Epithelial cell of proximal tubule (primary cell): ENCODE measurements at regions not wholly inside any gene's neighbourhood (a gene's known extent, or its start where the extent isn't known, plus 50 kb on each side); places are given as distances from the start of the nearest gene placed in this dataset.

Source experiments
- DNase-seq: peaks from one replicate; pipeline ENCODE4 v3.0.0-alpha.2; 2011; ENCODE audit warnings: low read depth
- H3K4me3 ChIP-seq: 2 replicates; pipeline ENCODE4 v1.5.1; 2011; ENCODE audit warnings: low read depth, mild to moderate bottlenecking, low read length
- TF ChIP-seq, protein P1 (sequence below): conservative IDR thresholded peaks from 2 replicates; pipeline ENCODE4 v1.5.1; 2012; ENCODE audit warnings: low read depth, mild to moderate bottlenecking, low read length

DNA sequence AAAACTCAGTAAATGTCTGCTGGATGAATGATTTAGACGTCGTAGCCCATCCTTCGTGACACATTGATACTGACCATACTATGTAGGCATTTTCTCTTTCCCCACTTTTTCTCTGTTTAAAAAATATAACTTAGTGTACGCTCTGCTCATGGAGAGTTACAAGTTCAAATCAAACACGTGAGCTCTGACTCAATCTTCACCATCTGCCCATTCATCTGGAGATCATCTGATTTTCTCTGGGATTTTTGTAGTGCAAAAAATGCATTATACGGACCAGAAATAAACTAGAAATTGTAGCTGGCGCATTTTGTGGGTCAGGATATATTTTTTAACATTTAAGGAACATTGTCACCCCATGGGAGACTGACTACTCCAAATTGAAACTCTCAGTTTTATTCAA, 124.7 kb upstream of the FAM9B start:
- TF ChIP-seq, protein P1, sequence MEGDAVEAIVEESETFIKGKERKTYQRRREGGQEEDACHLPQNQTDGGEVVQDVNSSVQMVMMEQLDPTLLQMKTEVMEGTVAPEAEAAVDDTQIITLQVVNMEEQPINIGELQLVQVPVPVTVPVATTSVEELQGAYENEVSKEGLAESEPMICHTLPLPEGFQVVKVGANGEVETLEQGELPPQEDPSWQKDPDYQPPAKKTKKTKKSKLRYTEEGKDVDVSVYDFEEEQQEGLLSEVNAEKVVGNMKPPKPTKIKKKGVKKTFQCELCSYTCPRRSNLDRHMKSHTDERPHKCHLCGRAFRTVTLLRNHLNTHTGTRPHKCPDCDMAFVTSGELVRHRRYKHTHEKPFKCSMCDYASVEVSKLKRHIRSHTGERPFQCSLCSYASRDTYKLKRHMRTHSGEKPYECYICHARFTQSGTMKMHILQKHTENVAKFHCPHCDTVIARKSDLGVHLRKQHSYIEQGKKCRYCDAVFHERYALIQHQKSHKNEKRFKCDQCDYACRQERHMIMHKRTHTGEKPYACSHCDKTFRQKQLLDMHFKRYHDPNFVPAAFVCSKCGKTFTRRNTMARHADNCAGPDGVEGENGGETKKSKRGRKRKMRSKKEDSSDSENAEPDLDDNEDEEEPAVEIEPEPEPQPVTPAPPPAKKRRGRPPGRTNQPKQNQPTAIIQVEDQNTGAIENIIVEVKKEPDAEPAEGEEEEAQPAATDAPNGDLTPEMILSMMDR = no peak
- no peak for DNase-seq
- no peak overlapping the region for H3K4me3 ChIP-seq

DNA sequence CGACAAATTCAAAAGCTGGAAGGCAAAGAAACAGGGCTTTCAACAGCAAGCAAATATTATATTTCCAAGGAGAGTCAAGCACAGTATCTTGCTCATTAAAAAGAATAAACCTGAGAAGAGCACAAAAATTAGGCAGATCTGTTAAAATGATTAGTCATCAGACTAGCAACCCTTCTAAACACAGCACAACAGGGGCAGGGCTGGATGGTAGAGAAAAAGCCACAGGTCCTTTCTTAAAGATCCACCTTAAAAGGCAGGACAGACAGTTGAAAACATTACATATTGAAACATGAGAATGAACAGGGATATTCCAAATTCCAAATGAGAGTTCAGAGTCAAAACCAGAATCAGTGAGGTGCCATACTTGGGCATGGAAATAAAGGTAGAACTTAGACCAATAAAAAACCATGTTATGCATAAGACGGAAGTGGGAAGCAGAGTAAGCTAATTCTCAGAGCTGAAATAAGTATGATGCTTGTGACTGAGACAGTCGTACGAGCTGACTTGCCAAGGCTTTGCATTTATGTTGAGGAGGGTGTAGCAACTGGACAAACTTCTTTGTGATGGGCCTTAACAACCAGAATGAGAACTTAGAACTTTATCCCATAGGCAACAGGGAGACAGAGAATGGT, 126.9 kb upstream of the FAM9B start:
- H3K4me3 ChIP-seq = no peak overlapping the region
- TF ChIP-seq, protein P1 = no peak
- DNase-seq = no peak

DNA sequence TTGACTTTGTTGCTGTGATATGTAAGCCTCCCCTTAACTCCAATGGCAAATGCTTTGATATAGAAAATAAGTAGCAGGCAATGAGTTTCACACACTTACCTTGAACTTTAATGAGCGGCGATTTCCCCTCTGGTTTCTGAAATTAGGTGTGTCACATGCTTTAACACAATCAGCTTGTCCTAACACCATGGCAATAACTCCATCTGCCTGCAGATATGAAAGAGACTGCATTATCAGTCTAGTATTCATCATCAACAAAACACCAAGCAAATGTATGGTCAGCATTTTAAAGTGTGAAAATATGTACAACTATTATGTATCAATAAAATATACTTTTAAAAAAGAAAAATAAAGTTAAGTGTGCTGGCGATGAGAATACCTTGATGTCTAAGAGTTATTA, 128.8 kb upstream of the FAM9B start:
- no peak overlapping the region for H3K4me3 ChIP-seq
- TF ChIP-seq, protein P1 = no peak
- no peak for DNase-seq

DNA sequence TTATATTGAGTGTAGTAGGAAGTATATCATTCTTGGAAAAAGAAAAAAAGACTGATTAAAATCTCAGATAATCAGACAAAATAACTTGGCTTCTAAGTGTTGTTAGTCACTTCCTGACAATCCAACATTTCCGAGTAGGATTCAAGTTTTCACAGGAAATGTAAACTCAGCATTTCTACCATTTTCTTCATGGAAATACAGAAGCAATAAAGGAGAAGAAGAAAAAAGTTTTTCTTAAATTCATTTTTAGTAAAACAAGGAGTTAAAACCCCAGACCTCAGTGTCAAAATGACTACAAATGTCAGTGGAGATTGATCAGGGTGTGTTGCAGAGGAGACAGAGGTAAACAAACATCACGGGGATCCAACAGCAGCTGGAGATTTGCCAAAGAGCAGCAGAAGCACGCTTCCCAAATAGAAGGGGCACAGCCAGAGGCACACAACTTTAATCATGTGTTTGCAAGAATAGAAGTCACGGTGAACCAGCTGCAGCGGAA, 129.3 kb upstream of the FAM9B start:
- TF ChIP-seq, protein P1 = no peak
- DNase-seq = no peak
- H3K4me3 ChIP-seq = no peak overlapping the region

DNA sequence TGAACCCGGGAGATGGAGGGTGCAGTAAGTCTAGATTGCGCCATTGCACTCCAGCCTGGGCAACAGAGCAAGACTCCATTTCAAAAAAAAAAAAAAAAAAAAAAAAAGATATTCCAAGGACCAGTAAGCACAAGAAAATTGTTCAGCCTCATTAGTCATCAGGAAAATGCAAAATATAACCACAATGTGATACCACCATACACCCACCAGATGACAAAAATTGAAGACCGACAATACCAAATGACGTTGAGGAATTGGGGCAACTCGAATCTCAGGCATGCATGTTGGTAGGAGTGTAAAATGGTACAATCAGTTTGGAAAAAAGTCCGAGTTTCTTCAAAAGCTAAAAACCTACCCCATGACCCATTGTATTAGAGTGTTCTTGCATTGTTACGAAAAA, 130.2 kb upstream of the FAM9B start:
- no peak for DNase-seq
- TF ChIP-seq, protein P1 = no peak
- no peak overlapping the region for H3K4me3 ChIP-seq

DNA sequence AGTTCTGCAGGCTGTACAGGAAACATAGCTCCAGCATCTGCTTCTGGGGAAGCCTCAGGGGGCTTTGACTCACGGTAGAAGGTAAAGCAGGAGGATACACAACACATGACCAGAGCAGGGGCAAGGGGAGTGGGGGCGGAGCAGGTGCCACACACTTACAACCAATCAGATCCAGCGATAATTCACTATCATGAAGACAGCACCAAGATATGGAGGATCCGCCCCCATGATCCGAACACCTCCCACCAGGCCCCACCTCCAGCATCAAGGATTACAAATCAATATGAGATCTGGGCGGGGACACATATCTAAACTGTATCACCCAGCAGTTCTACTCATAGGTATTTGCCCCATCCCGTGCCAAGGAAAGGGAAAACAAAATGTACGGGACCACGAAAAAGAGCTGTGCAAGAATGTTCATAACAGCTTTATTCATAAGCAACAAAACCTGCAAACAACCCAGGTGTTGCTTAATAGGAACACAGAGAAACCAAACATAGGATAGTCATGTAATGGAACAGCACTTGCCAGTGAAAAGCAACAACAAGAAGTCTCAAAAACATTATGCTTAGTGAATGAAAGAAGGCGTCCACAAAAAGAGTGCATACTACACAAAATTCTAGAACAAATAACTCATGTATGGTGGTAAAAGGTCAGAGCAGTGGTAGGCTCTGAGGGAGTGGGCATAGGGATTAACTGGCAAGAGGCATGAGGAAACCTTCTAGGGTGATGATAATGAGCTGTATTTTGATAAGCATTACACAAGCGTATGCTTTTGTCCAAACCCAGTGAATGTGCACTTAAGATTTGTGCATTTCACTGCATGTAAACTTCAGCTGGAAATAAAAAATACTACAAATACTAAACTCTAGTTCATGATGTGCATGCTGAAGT, 130.9 kb upstream of the FAM9B start:
- H3K4me3 ChIP-seq = no peak overlapping the region
- TF ChIP-seq, protein P1 = no peak
- no peak for DNase-seq
